Caco-2 (cell line): ENCODE measurements at regions not wholly inside any gene's neighbourhood (a gene's known extent, or its start where the extent isn't known, plus 50 kb on each side); places are given as distances from the start of the nearest gene placed in this dataset.

Source experiments
- BruUV-seq: library from RNA; stranded (reverse); fragments of 400-500 nt; replicated peaks from 2 replicates; lab custom pipeline; 2021; lab: Mats Ljungman, UMichigan
- CTCF ChIA-PET: fragments of 300-600 bp; sonication (Branson Sonifier 250); formaldehyde crosslinking; loops from one replicate; lab custom pipeline; 2022; ENCODE audit warnings: antibody characterized with exemption; lab: Charles Lee
- POLR2A ChIA-PET: fragments of 300-600 bp; sonication (Branson Sonifier 250); formaldehyde crosslinking; loops from one replicate; lab custom pipeline; 2022; ENCODE audit warnings: antibody characterized with exemption; lab: Charles Lee
- DNase-seq, 2 experiments: peaks; one replicate each; pipeline versions ENCODE4 v3.0.0 to v3.0.0-alpha.2; 2020 to 2022
- H3K27me3 ChIP-seq: replicated peaks from 2 replicates; pipeline ENCODE4 v1.6.0; 2011; ENCODE audit warnings: low read length; ENCODE audit not compliant: control insufficient read depth, insufficient read depth
- H3K36me3 ChIP-seq: 2 replicates; pipeline ENCODE4 v1.5.1; 2011; ENCODE audit warnings: low read length; ENCODE audit not compliant: control insufficient read depth, insufficient read depth
- H3K4me1 ChIP-seq: fragments of 250-450 bp; sonication (Bioruptor Pico); 2 replicates; pipeline ENCODE4 v1.5.1; 2020; ENCODE audit warnings: mild to moderate bottlenecking
- H3K4me3 ChIP-seq: 2 replicates; pipeline ENCODE4 v1.5.1; 2011; ENCODE audit warnings: low read depth, mild to moderate bottlenecking, control low read depth, low read length
- H3K9me3 ChIP-seq: fragments of 250-450 bp; sonication (Bioruptor Pico); 2 replicates; pipeline ENCODE4 v1.5.1; 2020; ENCODE audit warnings: mild to moderate bottlenecking, moderate library complexity
- H3K27ac Mint-ChIP-seq: one replicate; pipeline ENCODE4 v1.8.0; 2022; ENCODE audit warnings: mixed read lengths; ENCODE audit not compliant: unreplicated experiment
- H3K27me3 Mint-ChIP-seq: one replicate; pipeline ENCODE4 v1.8.0; 2022; ENCODE audit warnings: mixed read lengths; ENCODE audit not compliant: insufficient read depth, unreplicated experiment
- H3K36me3 Mint-ChIP-seq: one replicate; pipeline ENCODE4 v1.8.0; 2022; ENCODE audit warnings: mild to moderate bottlenecking, mixed read lengths; ENCODE audit not compliant: insufficient read depth, unreplicated experiment
- H3K4me1 Mint-ChIP-seq: one replicate; pipeline ENCODE4 v1.8.0; 2022; ENCODE audit warnings: low read depth, mixed read lengths; ENCODE audit not compliant: unreplicated experiment
- H3K4me3 Mint-ChIP-seq: one replicate; pipeline ENCODE4 v1.8.0; 2022; ENCODE audit warnings: mild to moderate bottlenecking, moderate library complexity, mixed read lengths; ENCODE audit not compliant: unreplicated experiment
- H3K9me3 Mint-ChIP-seq: one replicate; pipeline ENCODE4 v1.8.0; 2022; ENCODE audit warnings: mixed read lengths; ENCODE audit not compliant: unreplicated experiment
- CTCF ChIP-seq, 2 experiments: fragments of 200-600 bp in 1 of 2; IDR thresholded peaks; 1 replicate in 1 of 2; 2 replicates in 1 of 2; pipeline versions ENCODE4 v1.5.1 to v1.8.0; 2011 to 2022; ENCODE audit warnings: antibody characterized with exemption in 1 of 2, control low read depth in 1 of 2, inconsistent platforms in 1 of 2, low read depth in 1 of 2, low read length in 1 of 2, mild to moderate bottlenecking in 1 of 2, moderate library complexity in 1 of 2; ENCODE audit not compliant: insufficient read depth in 1 of 2, severe bottlenecking in 1 of 2, unreplicated experiment in 1 of 2
- intact Hi-C: fragments of 100-400 bp; cut with micrococcal nuclease; formaldehyde crosslinking; loops from one replicate; pipeline ENCODE4 v1.10.0; 2022; ENCODE audit not compliant: unreplicated experiment

GRCh38 chr13:37944869-37945442, 75.4 kb upstream of the TRPC4 start:
- no peaks in the 10 kb centered on the region for H3K36me3 ChIP-seq
- Mint-ChIP-seq H3K4me1 (no peaks in the 10 kb centered on the region), H3K9me3 (no peaks in the 10 kb centered on the region), H3K27me3 (peaks cover 8% of the 10 kb centered on the region), H3K27ac (no peak overlapping the region), H3K36me3 (no peaks in the 10 kb centered on the region), H3K4me3 (no peak overlapping the region)
- no TSS peak for BruUV-seq
- CTCF ChIA-PET = no interaction called here
- no peaks in the 10 kb centered on the region; the same call in 1 of the 2 replicates for H3K27me3 ChIP-seq
- no peak overlapping the region for H3K4me3 ChIP-seq
- no peaks in the 10 kb centered on the region for H3K9me3 ChIP-seq
- intact Hi-C loops = no loop called here
- no peak for TF ChIP-seq CTCF (IDR thresholded peaks at IDR 0.05; ENCODE audit: insufficient read depth in 1 of 2, low read depth in 1 of 2, low read length in 1 of 2, severe bottlenecking in 1 of 2, unreplicated experiment in 1 of 2)
- no peaks in the 10 kb centered on the region for H3K4me1 ChIP-seq
- DNase-seq = no peak
- POLR2A ChIA-PET = no interaction called here

GRCh38 chr13:37944081-37944868, 74.7 kb upstream of the TRPC4 start:
- Histone ChIP-seq H3K36me3 (no peaks in the 10 kb centered on the region), H3K4me1 (no peaks in the 10 kb centered on the region), H3K4me3 (no peak overlapping the region), H3K9me3 (no peaks in the 10 kb centered on the region), H3K27me3 (no peaks in the 10 kb centered on the region; the same call in 1 of the 2 replicates)
- no peaks in the 10 kb centered on the region for H3K9me3 Mint-ChIP-seq
- no TSS peak for BruUV-seq
- no peaks in the 10 kb centered on the region for H3K36me3 Mint-ChIP-seq
- TF ChIP-seq CTCF (IDR thresholded peaks at IDR 0.05; ENCODE audit: insufficient read depth in 1 of 2, low read depth in 1 of 2, low read length in 1 of 2, severe bottlenecking in 1 of 2, unreplicated experiment in 1 of 2) = no peak
- H3K4me3 Mint-ChIP-seq = no peak overlapping the region
- intact Hi-C loops = no loop called here
- peaks cover 11% of the 10 kb centered on the region for H3K27me3 Mint-ChIP-seq
- no peaks in the 10 kb centered on the region for H3K4me1 Mint-ChIP-seq
- DNase-seq = no peak
- ChIA-PET CTCF (no interaction called here), POLR2A (no interaction called here)
- H3K27ac Mint-ChIP-seq = no peak overlapping the region

DNA sequence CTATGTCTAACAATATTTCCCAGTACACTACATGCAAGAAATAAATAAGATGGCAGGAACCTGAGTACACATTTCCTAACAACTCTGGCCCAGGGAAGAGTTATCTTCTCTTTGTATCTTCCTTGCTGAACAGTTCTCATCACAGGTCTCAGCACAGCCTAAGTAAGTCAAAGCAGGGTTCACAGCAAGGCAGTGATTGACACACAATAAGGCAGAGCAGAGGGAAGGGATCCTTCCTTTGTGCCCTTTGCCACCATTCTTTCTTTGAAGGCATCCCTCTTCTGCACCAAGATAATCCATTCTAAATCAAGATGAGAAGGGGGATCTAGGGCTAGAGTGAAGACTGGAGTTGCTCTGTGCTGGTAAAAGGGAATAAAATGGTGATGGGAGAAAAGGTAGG, 73.4 kb upstream of the TRPC4 start:
- TF ChIP-seq CTCF (IDR thresholded peaks at IDR 0.05; ENCODE audit: insufficient read depth in 1 of 2, low read depth in 1 of 2, low read length in 1 of 2, severe bottlenecking in 1 of 2, unreplicated experiment in 1 of 2) = no peak

More for the DNA sequence above, 73.4 kb upstream of the TRPC4 start:
- no peak for DNase-seq
- POLR2A ChIA-PET = no interaction called here
- Histone ChIP-seq H3K36me3 (no peaks in the 10 kb centered on the region), H3K4me1 (no peaks in the 10 kb centered on the region), H3K9me3 (0 out of 2 replicates have a peak, but pooled peaks cover 4% of the 10 kb centered on the region), H3K27me3 (no peaks in the 10 kb centered on the region; the same call in 1 of the 2 replicates), H3K4me3 (no peak overlapping the region)
- Mint-ChIP-seq H3K27me3 (peaks cover 15% of the 10 kb centered on the region), H3K9me3 (no peaks in the 10 kb centered on the region), H3K27ac (no peak overlapping the region), H3K4me3 (no peak overlapping the region), H3K4me1 (no peaks in the 10 kb centered on the region), H3K36me3 (no peaks in the 10 kb centered on the region)
- no TSS peak for BruUV-seq
- intact Hi-C loops = no loop called here
- CTCF ChIA-PET = no interaction called here
